SK-N-SH treated with all-trans-retinoic acid at 6 μM for 48 hours (cell line): ENCODE measurements at regions not wholly inside any gene's neighbourhood (a gene's known extent, or its start where the extent isn't known, plus 50 kb on each side); places are given as distances from the start of the nearest gene placed in this dataset.

ENCODE experiments used
- ATAC-seq: fragments of 200-7000 bp; cut with Tn5 transposase; 3 replicates; pipeline ENCODE4 v1.9.1; 2020; ENCODE audit warnings: mild to moderate bottlenecking, moderate library complexity
- ARNTL ChIP-seq: fragments of 450-650 bp; formaldehyde crosslinking; IDR thresholded peaks from 2 replicates; pipeline ENCODE4 v1.5.0; 2020; ENCODE audit warnings: low read depth, mild to moderate bottlenecking, moderate library complexity, borderline replicate concordance
- BACH2 ChIP-seq: fragments of 250-450 bp; sonication (Bioruptor Pico); IDR thresholded peaks from 2 replicates; pipeline ENCODE4 v1.9.0; 2021; ENCODE audit warnings: mild to moderate bottlenecking, borderline replicate concordance
- CSDC2 ChIP-seq: fragments of 250-450 bp; sonication (Bioruptor Pico); IDR thresholded peaks from 2 replicates; pipeline ENCODE4 v1.5.0; 2020; ENCODE audit warnings: mild to moderate bottlenecking, moderate library complexity
- CSRNP3 ChIP-seq: fragments of 250-450 bp; sonication (Bioruptor Pico); IDR thresholded peaks from 2 replicates; pipeline ENCODE4 v1.5.1; 2021; ENCODE audit warnings: mild to moderate bottlenecking, moderate library complexity
- ESRRG ChIP-seq: fragments of 250-450 bp; sonication (Bioruptor Pico); IDR thresholded peaks from 2 replicates; pipeline ENCODE4 v1.6.1; 2021; ENCODE audit warnings: mild to moderate bottlenecking
- ISL1 ChIP-seq: fragments of 250-450 bp; sonication (Bioruptor Pico); IDR thresholded peaks from 2 replicates; pipeline ENCODE4 v2.1.2; 2022; ENCODE audit warnings: mild to moderate bottlenecking, moderate library complexity
- OSR1 ChIP-seq: fragments of 250-450 bp; sonication (Bioruptor Pico); IDR thresholded peaks from 2 replicates; pipeline ENCODE4 v1.8.0; 2022; ENCODE audit warnings: moderate library complexity, mild to moderate bottlenecking, inconsistent platforms
- PATZ1 ChIP-seq: fragments of 250-450 bp; sonication (Bioruptor Pico); IDR thresholded peaks from 2 replicates; pipeline ENCODE4 v1.8.0; 2020; ENCODE audit warnings: mild to moderate bottlenecking, moderate library complexity, borderline replicate concordance
- POU6F1 ChIP-seq: fragments of 250-450 bp; sonication (Bioruptor Pico); IDR thresholded peaks from 2 replicates; pipeline ENCODE4 v1.8.0; 2021; ENCODE audit warnings: low read depth, mild to moderate bottlenecking, moderate library complexity, borderline replicate concordance
- PPARA ChIP-seq: fragments of 250-450 bp; sonication (Bioruptor Pico); IDR thresholded peaks from 2 replicates; pipeline ENCODE4 v1.5.0; 2020; ENCODE audit warnings: mild to moderate bottlenecking, borderline replicate concordance
- RARB ChIP-seq: fragments of 250-450 bp; sonication (Bioruptor Pico); IDR thresholded peaks from 2 replicates; pipeline ENCODE4 v1.8.0; 2021; ENCODE audit warnings: mild to moderate bottlenecking, moderate library complexity
- SNAI2 ChIP-seq: fragments of 250-450 bp; sonication (Bioruptor Pico); IDR thresholded peaks from 2 replicates; pipeline ENCODE4 v1.5.0; 2020; ENCODE audit warnings: mild to moderate bottlenecking, moderate library complexity
- TCF4 ChIP-seq: fragments of 250-450 bp; sonication (Bioruptor Pico); IDR thresholded peaks from 2 replicates; pipeline ENCODE4 v1.8.0; 2021; ENCODE audit warnings: mild to moderate bottlenecking, moderate library complexity, borderline replicate concordance
- TOX ChIP-seq: fragments of 250-450 bp; sonication (Bioruptor Pico); IDR thresholded peaks from 2 replicates; pipeline ENCODE4 v1.8.0; 2021; ENCODE audit warnings: mild to moderate bottlenecking, moderate library complexity, borderline replicate concordance
- TSHZ2 ChIP-seq: fragments of 250-450 bp; sonication (Bioruptor Pico); IDR thresholded peaks from 2 replicates; pipeline ENCODE4 v1.5.0; 2020; ENCODE audit warnings: mild to moderate bottlenecking, moderate library complexity
- ZC3H10 ChIP-seq: fragments of 250-450 bp; sonication (Bioruptor Pico); IDR thresholded peaks from 2 replicates; pipeline ENCODE4 v1.5.1; 2021; ENCODE audit warnings: mild to moderate bottlenecking, moderate library complexity
- ZFP3 ChIP-seq: fragments of 250-450 bp; sonication (Bioruptor Pico); IDR thresholded peaks from 2 replicates; pipeline ENCODE4 v1.5.0; 2020; ENCODE audit warnings: mild to moderate bottlenecking, moderate library complexity
- ZFP30 ChIP-seq: fragments of 450-650 bp; formaldehyde crosslinking; IDR thresholded peaks from 2 replicates; pipeline ENCODE4 v1.5.0; 2022; ENCODE audit warnings: mild to moderate bottlenecking, moderate library complexity
- ZNF565 ChIP-seq: fragments of 450-650 bp; formaldehyde crosslinking; conservative IDR thresholded peaks from 2 replicates; pipeline ENCODE4 v1.5.0; 2020; ENCODE audit warnings: low read depth, mild to moderate bottlenecking, moderate library complexity
- ZNF70 ChIP-seq: fragments of 450-650 bp; formaldehyde crosslinking; IDR thresholded peaks from 2 replicates; pipeline ENCODE4 v1.5.0; 2020; ENCODE audit warnings: mild to moderate bottlenecking, moderate library complexity
- ZNF8 ChIP-seq: fragments of 450-650 bp; formaldehyde crosslinking; IDR thresholded peaks from 2 replicates; pipeline ENCODE4 v1.5.0; 2020; ENCODE audit warnings: mild to moderate bottlenecking, moderate library complexity

GRCh38 chr14:101254805-101255764, 306.2 kb upstream of the DIO3 start (continued):
- no peak for TF ChIP-seq POU6F1
- TF ChIP-seq ZNF565 (CRISPR knock-in tag): no peak
- TF ChIP-seq ISL1 (CRISPR knock-in tag): no peak

- TF ChIP-seq ZFP3 (CRISPR knock-in tag) (no peak), ZNF8 (CRISPR knock-in tag) (no peak), ARNTL (CRISPR knock-in tag) (no peak), ZC3H10 (no peak), ESRRG (CRISPR knock-in tag) (no peak), TSHZ2 (CRISPR knock-in tag) (no peak), CSDC2 (CRISPR knock-in tag) (no peak), ISL1 (CRISPR knock-in tag) (no peak), TOX (CRISPR knock-in tag) (no peak), BACH2 (CRISPR knock-in tag) (no peak), ZNF565 (CRISPR knock-in tag) (no peak), RARB (no peak)
- no peak for ATAC-seq
Measured at GRCh38 chr14:101255765-101256125, 305.6 kb upstream of the DIO3 start.

GRCh38 chr14:101256266-101256665, 305.0 kb upstream of the DIO3 start:
- ATAC-seq: no peak
- TF ChIP-seq ZNF70 (CRISPR knock-in tag) (no peak), SNAI2 (CRISPR knock-in tag) (no peak), TCF4 (CRISPR knock-in tag) (no peak), ZNF8 (CRISPR knock-in tag) (no peak), CSDC2 (CRISPR knock-in tag) (no peak), PPARA (CRISPR knock-in tag) (no peak), ZNF565 (CRISPR knock-in tag) (no peak), ZFP3 (CRISPR knock-in tag) (no peak), ZFP30 (no peak), OSR1 (CRISPR knock-in tag) (no peak), PATZ1 (no peak), ESRRG (CRISPR knock-in tag) (no peak), CSRNP3 (CRISPR knock-in tag) (no peak), RARB (no peak)

GRCh38 chr14:101257551-101257950, 303.7 kb upstream of the DIO3 start:
- no peak for ATAC-seq
- TF ChIP-seq OSR1 (CRISPR knock-in tag) (no peak), ARNTL (CRISPR knock-in tag) (no peak), ZNF565 (CRISPR knock-in tag) (no peak), TCF4 (CRISPR knock-in tag) (no peak), PATZ1 (no peak), ZNF8 (CRISPR knock-in tag) (no peak), SNAI2 (CRISPR knock-in tag) (no peak), TSHZ2 (CRISPR knock-in tag) (no peak)
